Endodermal cell (in vitro differentiated cells): ENCODE measurements at regions not wholly inside any gene's neighbourhood (a gene's known extent, or its start where the extent isn't known, plus 50 kb on each side); places are given as distances from the start of the nearest gene placed in this dataset.

ENCODE experiments used
- DNase-seq: peaks from one replicate; pipeline ENCODE4 v3.0.0-alpha.2; 2017
- H3K27ac ChIP-seq: 2 replicates; pipeline ENCODE4 v1.5.1; 2013; ENCODE audit warnings: mild to moderate bottlenecking, low read depth, low read length, moderate library complexity
- H3K27me3 ChIP-seq: 2 replicates; pipeline ENCODE4 v1.6.1; 2013; ENCODE audit warnings: mild to moderate bottlenecking, low read length, moderate library complexity; ENCODE audit not compliant: insufficient read depth, control insufficient read depth, poor library complexity, severe bottlenecking
- H3K36me3 ChIP-seq: 2 replicates; pipeline ENCODE4 v1.7.0; 2013; ENCODE audit warnings: mild to moderate bottlenecking, low read length, moderate library complexity; ENCODE audit not compliant: control insufficient read depth, insufficient read depth
- H3K4me1 ChIP-seq: one replicate; pipeline ENCODE4 v1.7.0; 2013; ENCODE audit warnings: low read length; ENCODE audit not compliant: control insufficient read depth, insufficient read depth
- H3K4me3 ChIP-seq: 2 replicates; pipeline ENCODE4 v1.5.1; 2013; ENCODE audit warnings: mild to moderate bottlenecking, low read length, moderate library complexity
- H3K9ac ChIP-seq: 2 replicates; pipeline ENCODE4 v1.6.1; 2013; ENCODE audit warnings: mild to moderate bottlenecking, low read length, moderate library complexity; ENCODE audit not compliant: poor library complexity, severe bottlenecking; ENCODE audit errors: extremely low read depth
- H3K9me3 ChIP-seq: 2 replicates; pipeline ENCODE4 v1.6.1; 2013; ENCODE audit warnings: mild to moderate bottlenecking, low read length, moderate library complexity; ENCODE audit not compliant: control insufficient read depth
- H3K27ac Mint-ChIP-seq: 2 replicates; pipeline ENCODE4 v1.8.0; 2020; ENCODE audit warnings: mixed read lengths
- H3K27me3 Mint-ChIP-seq: 2 replicates; pipeline ENCODE4 v1.8.0; 2021; ENCODE audit warnings: mild to moderate bottlenecking, mixed read lengths; ENCODE audit not compliant: insufficient read depth
- H3K36me3 Mint-ChIP-seq: 2 replicates; pipeline ENCODE4 v1.8.0; 2020; ENCODE audit warnings: low read depth, mixed read lengths
- H3K4me1 Mint-ChIP-seq: 2 replicates; pipeline ENCODE4 v1.8.0; 2020; ENCODE audit warnings: mixed read lengths
- H3K4me3 Mint-ChIP-seq: 2 replicates; pipeline ENCODE4 v1.8.0; 2020; ENCODE audit warnings: mild to moderate bottlenecking, moderate library complexity, mixed read lengths
- H3K9me3 Mint-ChIP-seq: 2 replicates; pipeline ENCODE4 v1.8.0; 2020; ENCODE audit warnings: mild to moderate bottlenecking, mixed read lengths
- WGBS, 2 experiments: methylation state at CpG; one replicate each; pipeline versions ENCODE4 v1.1.5 to v1.1.7; 2013; ENCODE audit warnings: missing lambda C conversion rate in 2 of 2, mixed read lengths in 1 of 2; ENCODE audit not compliant: insufficient coverage in 1 of 2, insufficient read length in 1 of 2; 5-methylcytosine and 5-hydroxymethylcytosine counted together
- TF ChIP-seq, protein P1 (sequence below): fragments of 200-600 bp; sonication (generic); conservative IDR thresholded peaks from 2 replicates; pipeline ENCODE4 v1.5.0; 2021; ENCODE audit warnings: antibody characterized with exemption, mild to moderate bottlenecking

DNA sequence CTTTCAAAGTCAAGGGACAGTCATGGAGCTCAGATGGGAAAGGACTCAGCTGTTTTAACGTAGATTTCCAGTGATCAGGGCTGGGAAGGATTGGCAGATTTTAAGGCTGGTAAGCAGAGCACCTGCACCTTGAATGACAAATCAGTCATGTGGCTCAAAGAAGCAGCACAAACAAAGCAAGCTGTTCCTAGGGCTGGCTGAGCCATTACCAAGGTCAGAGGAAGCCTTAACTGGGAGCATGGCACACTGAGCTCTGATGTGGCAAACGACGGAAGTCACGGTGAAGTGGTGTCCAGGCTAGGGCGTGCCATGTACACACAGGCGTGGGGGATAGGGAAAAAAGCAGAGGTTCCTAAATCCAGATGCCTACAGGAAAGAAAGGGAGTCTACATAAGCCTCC lies 84.6 kb upstream of the PFN2 start:
- no peaks in the 10 kb centered on the region for H3K27me3 ChIP-seq
- Mint-ChIP-seq H3K27ac (no peak overlapping the region), H3K9me3 (no peaks in the 10 kb centered on the region), H3K4me3 (no peak overlapping the region), H3K36me3 (no peaks in the 10 kb centered on the region), H3K27me3 (peaks cover 7% of the 10 kb centered on the region), H3K4me1 (peaks cover 11% of the 10 kb centered on the region)
- no peak overlapping the region for H3K27ac ChIP-seq
- no peak overlapping the region for H3K9ac ChIP-seq
- peaks cover 13% of the 10 kb centered on the region for H3K4me1 ChIP-seq
- WGBS, 2 experiments: 85 to 87% methylated on average over 6 of the region's 6 CpGs
- DNase-seq: no peak
- H3K9me3 ChIP-seq: no peaks in the 10 kb centered on the region
- no peak overlapping the region for H3K4me3 ChIP-seq
- TF ChIP-seq, protein P1, sequence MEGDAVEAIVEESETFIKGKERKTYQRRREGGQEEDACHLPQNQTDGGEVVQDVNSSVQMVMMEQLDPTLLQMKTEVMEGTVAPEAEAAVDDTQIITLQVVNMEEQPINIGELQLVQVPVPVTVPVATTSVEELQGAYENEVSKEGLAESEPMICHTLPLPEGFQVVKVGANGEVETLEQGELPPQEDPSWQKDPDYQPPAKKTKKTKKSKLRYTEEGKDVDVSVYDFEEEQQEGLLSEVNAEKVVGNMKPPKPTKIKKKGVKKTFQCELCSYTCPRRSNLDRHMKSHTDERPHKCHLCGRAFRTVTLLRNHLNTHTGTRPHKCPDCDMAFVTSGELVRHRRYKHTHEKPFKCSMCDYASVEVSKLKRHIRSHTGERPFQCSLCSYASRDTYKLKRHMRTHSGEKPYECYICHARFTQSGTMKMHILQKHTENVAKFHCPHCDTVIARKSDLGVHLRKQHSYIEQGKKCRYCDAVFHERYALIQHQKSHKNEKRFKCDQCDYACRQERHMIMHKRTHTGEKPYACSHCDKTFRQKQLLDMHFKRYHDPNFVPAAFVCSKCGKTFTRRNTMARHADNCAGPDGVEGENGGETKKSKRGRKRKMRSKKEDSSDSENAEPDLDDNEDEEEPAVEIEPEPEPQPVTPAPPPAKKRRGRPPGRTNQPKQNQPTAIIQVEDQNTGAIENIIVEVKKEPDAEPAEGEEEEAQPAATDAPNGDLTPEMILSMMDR: no peak
- H3K36me3 ChIP-seq: no peaks in the 10 kb centered on the region

DNA sequence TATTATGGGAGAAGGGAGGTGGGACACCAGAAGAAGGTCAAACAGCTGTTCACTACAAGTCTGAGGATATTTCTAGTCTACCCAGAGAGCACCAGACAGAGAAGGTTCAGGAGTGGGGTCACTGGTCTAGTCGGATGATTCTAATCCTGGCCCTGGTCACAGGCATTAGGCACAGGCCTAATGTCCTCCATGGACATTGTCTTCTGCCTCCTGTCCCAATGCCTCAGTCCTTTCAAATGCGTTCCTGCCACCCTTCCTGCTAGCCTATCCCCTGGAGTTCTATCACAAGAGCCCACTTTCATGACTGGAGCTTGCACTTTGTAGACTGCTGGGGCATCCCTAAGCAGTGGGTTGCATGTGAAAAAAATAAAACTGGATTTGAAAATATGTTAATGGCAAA lies 83.9 kb upstream of the PFN2 start:
- peaks cover 6% of the 10 kb centered on the region for H3K9me3 ChIP-seq
- 88 to 90% methylated on average over 1 to 2 of the region's 2 CpGs for WGBS, 2 experiments
- no peaks in the 10 kb centered on the region for H3K27me3 ChIP-seq
- no peak overlapping the region for H3K9ac ChIP-seq
- H3K36me3 ChIP-seq: no peaks in the 10 kb centered on the region
- H3K4me1 Mint-ChIP-seq: peaks cover 7% of the 10 kb centered on the region
- H3K9me3 Mint-ChIP-seq: no peaks in the 10 kb centered on the region
- no peaks in the 10 kb centered on the region for H3K36me3 Mint-ChIP-seq
- TF ChIP-seq, protein P1: no peak
- no peak for DNase-seq
- peaks cover 7% of the 10 kb centered on the region for H3K27me3 Mint-ChIP-seq
- no peak overlapping the region for H3K4me3 Mint-ChIP-seq
- no peak overlapping the region for H3K27ac ChIP-seq
- no peak overlapping the region for H3K27ac Mint-ChIP-seq
- H3K4me1 ChIP-seq: peaks cover 7% of the 10 kb centered on the region
- H3K4me3 ChIP-seq: no peak overlapping the region

DNA sequence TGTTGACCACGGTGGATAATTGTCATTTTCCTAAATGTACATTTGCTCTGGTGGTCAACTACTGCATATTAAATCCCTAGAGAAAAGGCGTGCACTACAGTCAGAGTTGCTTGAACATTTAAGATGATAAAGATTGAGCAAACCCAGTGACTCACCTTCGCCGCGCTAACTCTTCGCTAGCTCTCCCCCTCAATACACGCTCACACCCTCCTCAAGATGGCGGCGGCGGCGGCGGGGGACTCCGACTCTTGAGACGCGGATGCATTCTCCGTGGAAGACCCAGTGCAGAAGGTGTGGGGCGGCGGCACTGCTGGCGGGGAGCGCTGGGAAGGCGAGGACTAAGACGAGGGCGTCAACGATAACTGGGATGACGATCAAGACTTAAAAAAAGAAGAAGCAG lies 79.8 kb upstream of the PFN2 start:
- TF ChIP-seq, protein P1: no peak
- H3K27me3 Mint-ChIP-seq: peaks cover 5% of the 10 kb centered on the region

More for the DNA sequence above, 79.8 kb upstream of the PFN2 start:
- no peaks in the 10 kb centered on the region for H3K36me3 ChIP-seq
- H3K4me1 ChIP-seq: peaks cover 8% of the 10 kb centered on the region
- Mint-ChIP-seq H3K36me3 (no peaks in the 10 kb centered on the region), H3K4me1 (peaks cover 19% of the 10 kb centered on the region), H3K27ac (no peak overlapping the region), H3K4me3 (no peak overlapping the region), H3K9me3 (peaks cover under 1% of the 10 kb centered on the region)
- no peak overlapping the region for H3K9ac ChIP-seq
- WGBS, 2 experiments: 95 to 97% methylated on average over 22 to 25 of the region's 25 CpGs
- DNase-seq: no peak
- H3K4me3 ChIP-seq: no peak overlapping the region
- H3K27ac ChIP-seq: no peak overlapping the region
- H3K9me3 ChIP-seq: peaks cover 8% of the 10 kb centered on the region
- H3K27me3 ChIP-seq: no peaks in the 10 kb centered on the region
